HUDEP-2 (cell line): ENCODE measurements at regions not wholly inside any gene's neighbourhood (a gene's known extent, or its start where the extent isn't known, plus 50 kb on each side); places are given as distances from the start of the nearest gene placed in this dataset.

Experiments
- DNase-seq, 76 experiments: peaks; one replicate each; lab custom pipeline; 2025; ENCODE audit not compliant: unreplicated experiment in 76 of 76; lab: John Stamatoyannopoulos, UW

DNA sequence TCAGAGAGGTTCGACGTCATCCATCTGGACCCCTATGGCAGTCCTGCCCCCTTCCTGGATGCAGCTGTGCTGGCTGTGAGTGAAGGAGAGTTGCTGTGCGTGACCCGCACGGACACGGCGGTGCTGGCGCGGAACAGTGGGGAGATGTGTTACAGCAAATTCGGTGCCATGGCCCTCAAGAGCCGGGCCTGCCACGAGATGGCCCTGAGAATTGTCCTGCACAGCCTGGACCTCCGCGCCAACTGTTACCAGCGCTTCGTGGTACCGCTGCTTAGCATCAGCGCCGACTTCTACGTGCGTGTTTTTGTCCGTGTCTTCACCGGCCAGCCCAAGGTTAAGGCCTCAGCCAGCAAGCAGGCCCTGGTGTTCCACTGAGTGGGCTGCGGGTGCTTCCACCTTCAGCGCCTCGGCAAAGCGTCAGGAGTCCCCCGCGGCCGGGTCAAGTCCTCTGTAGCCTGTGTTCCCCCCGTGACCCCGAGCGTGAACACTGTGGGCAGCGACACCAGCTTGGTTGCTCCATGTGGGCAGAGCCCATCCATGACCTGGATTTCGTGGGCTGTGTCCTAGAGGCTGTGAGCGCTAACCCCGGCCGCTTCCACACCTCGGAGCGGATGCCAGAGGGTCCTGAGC, 186.7 kb upstream of the SLITRK2 start:
- DNase-seq: no peak

GRCh38 chrX:145631461-145631951, 186.1 kb upstream of the SLITRK2 start:
- DNase-seq: no peak

GRCh38 chrX:145654486-145654885, 163.1 kb upstream of the SLITRK2 start:
- DNase-seq: no peak

GRCh38 chrX:145673841-145674240, 143.8 kb upstream of the SLITRK2 start:
- DNase-seq: no peak

GRCh38 chrX:145677109-145677817, 140.4 kb upstream of the SLITRK2 start:
- DNase-seq: no peak

DNA sequence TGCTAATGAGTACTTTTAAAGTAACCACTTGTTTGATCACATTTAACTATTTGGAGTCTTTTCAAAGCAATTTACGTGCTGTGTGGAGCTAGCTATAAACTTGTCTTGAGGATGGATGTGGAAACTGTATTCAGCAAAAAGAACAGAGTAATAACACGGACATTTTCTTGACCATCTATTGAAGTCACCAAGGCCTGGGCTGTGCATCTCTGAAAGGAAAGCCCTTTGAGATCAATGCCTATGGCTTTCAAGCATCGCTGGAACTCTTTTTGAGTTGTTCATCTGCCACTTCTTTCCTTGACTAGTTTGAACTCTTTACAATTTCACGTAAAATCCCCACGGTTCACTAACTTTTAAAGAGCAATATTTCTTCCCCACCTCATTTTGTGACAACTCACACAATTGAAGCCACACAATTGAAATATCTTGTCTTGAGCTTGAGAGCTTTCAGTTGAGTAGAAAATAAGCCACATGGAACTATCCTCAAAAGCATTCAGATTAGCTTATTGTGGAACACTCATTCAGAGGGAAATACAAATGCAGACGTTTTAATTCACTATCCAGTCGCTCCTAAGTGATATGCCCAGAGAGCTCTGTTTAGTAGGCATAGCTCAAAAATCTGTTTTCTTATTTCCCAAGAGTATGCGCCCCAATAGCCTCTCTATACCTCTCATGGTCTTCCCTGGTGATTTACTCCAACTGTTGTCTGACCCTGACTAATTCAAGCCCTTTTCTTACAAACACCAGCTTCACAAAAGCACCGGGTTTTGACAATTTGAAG, 134.9 kb upstream of the SLITRK2 start:
- no peak for DNase-seq

DNA sequence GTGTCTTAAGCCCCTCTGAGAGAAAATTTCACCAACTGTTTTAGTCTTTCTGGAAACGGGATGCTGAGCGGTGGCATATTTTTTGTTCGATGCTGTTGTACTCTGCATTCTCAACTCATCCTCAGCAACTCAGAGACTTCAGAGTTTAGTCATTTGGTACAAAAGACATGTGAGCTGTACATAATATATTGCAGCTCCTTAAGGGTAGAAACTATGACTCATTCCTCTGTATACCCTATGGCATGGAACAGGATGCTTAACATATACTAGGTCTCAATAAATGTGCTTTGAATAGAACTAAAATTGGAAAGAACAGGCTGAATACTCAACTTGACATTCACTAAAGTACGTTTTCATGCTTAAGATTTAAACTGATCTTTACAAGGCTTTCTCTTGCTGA, 130.5 kb upstream of the SLITRK2 start:
- no peak for DNase-seq

GRCh38 chrX:145687707-145688106, 129.9 kb upstream of the SLITRK2 start:
- DNase-seq: no peak

DNA sequence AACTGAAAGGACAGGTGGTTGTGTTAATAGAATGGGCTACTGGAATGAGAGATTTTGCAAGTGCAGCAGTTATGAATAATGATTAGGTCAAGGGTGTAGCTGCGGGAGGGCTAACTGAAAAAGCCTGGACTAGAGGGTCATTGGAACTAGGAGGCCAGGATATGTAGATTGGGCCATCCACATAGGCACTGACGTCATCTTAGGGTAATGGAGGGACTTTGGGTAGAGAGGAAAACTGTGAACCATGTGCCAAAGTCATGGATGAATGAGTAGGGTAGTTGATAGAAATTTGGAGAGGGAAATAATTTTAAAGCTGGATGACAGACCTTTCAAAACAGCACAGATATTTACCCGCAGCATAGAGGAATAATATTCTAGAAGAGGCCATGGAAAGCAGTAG, 123.6 kb upstream of the SLITRK2 start:
- DNase-seq: no peak

DNA sequence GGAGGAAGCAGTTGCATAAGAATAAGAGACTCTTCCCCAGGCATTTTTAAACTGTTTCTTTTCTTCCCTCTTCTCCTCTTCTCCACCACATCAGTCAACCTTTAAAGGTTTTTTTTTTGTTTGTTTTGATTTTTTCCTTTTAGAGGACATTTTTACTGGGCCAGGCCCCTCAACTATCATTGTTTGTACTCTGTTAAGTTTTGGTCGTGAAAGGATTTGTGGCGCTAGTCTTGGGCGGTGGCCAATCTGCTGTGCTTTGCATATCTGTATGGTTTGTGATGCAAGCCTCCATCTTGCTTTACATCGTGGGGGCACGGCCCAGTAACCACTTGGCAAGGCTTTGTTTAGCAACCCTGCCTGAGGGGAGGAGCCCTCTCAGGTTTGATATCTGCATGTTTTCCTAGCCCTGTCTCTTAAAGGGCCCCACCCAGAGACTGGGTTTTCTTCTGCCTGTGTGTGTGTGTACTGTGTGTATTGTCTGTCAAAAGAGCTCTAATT, 101.9 kb upstream of the SLITRK2 start:
- peak in 3 of 76 experiments; percentile 0 to 4 (median 2) for DNase-seq

GRCh38 chrX:145716226-145716625, 101.4 kb upstream of the SLITRK2 start:
- peak in 1 of 76 experiments; percentile 0 for DNase-seq

- no peak for DNase-seq
Observed at GRCh38 chrX:145727476-145727875, 90.2 kb upstream of the SLITRK2 start.

- DNase-seq: no peak
Observed at GRCh38 chrX:145729635-145730034, 88.0 kb upstream of the SLITRK2 start.

GRCh38 chrX:145735036-145735435, 82.6 kb upstream of the SLITRK2 start:
- DNase-seq: no peak

GRCh38 chrX:145751943-145752342, 65.7 kb upstream of the SLITRK2 start:
- DNase-seq: peak in 2 of 76 experiments; percentile 0
